WTC11 (cell line): ENCODE measurements at regions not wholly inside any gene's neighbourhood (a gene's known extent, or its start where the extent isn't known, plus 50 kb on each side); places are given as distances from the start of the nearest gene placed in this dataset.

ENCODE experiments used
- ATAC-seq: fragments of 200-7000 bp; cut with Tn5 transposase; 2 replicates; pipeline ENCODE4 v1.10.0; 2021; ENCODE audit warnings: mild to moderate bottlenecking, moderate library complexity
- CTCF ChIA-PET: fragments of 300-600 bp; sonication (Branson Sonifier 250); formaldehyde crosslinking; loops from one replicate; lab custom pipeline; 2021; ENCODE audit warnings: antibody characterized with exemption; lab: Charles Lee
- POLR2A ChIA-PET: fragments of 350-600 bp; sonication (Branson Sonifier 250); formaldehyde crosslinking; loops from one replicate; lab custom pipeline; 2021; ENCODE audit warnings: antibody characterized with exemption; lab: Charles Lee
- DNase-seq: peaks from one replicate; pipeline ENCODE4 v3.0.0; 2021; ENCODE audit warnings: low spot score
- H3K27ac Mint-ChIP-seq: 2 replicates; pipeline ENCODE4 v1.8.0; 2021; ENCODE audit warnings: mixed read lengths
- H3K27me3 Mint-ChIP-seq: 2 replicates; pipeline ENCODE4 v1.8.0; 2021; ENCODE audit warnings: low read depth, mild to moderate bottlenecking, moderate library complexity, mixed read lengths
- H3K36me3 Mint-ChIP-seq: 2 replicates; pipeline ENCODE4 v1.8.0; 2021; ENCODE audit warnings: mixed read lengths
- H3K4me1 Mint-ChIP-seq: 2 replicates; pipeline ENCODE4 v1.8.0; 2022; ENCODE audit warnings: mixed read lengths
- H3K4me3 Mint-ChIP-seq: 2 replicates; pipeline ENCODE4 v1.8.0; 2021; ENCODE audit warnings: mild to moderate bottlenecking, moderate library complexity, mixed read lengths
- H3K9me3 Mint-ChIP-seq: 2 replicates; pipeline ENCODE4 v1.8.0; 2021; ENCODE audit warnings: mixed read lengths
- ELF4 ChIP-seq: sonication (generic); formaldehyde crosslinking; IDR thresholded peaks from 2 replicates; pipeline ENCODE4 v1.8.1; 2022; ENCODE audit warnings: low read depth, mild to moderate bottlenecking, moderate library complexity, missing genetic modification reagents
- EMX1 ChIP-seq: fragments of 250-450 bp; sonication (Bioruptor Pico); IDR thresholded peaks from 2 replicates; pipeline ENCODE4 v1.8.0; 2021; ENCODE audit warnings: mild to moderate bottlenecking
- ESRRA ChIP-seq: sonication (generic); formaldehyde crosslinking; IDR thresholded peaks from 2 replicates; pipeline ENCODE4 v1.8.1; 2022; ENCODE audit warnings: mild to moderate bottlenecking, missing genetic modification reagents, borderline replicate concordance
- FOXJ3 ChIP-seq: sonication (generic); formaldehyde crosslinking; IDR thresholded peaks from 2 replicates; pipeline ENCODE4 v1.9.0; 2021; ENCODE audit warnings: missing genetic modification reagents, mild to moderate bottlenecking, borderline replicate concordance
- KAT7 ChIP-seq: sonication (generic); formaldehyde crosslinking; IDR thresholded peaks from 2 replicates; pipeline ENCODE4 v1.8.1; 2023; ENCODE audit warnings: missing genetic modification reagents, mild to moderate bottlenecking, borderline replicate concordance
- MXD4 ChIP-seq: fragments of 250-450 bp; sonication (Bioruptor Pico); IDR thresholded peaks from 2 replicates; pipeline ENCODE4 v1.8.0; 2021; ENCODE audit warnings: mild to moderate bottlenecking, moderate library complexity, borderline replicate concordance
- MYBL2 ChIP-seq: sonication (generic); formaldehyde crosslinking; IDR thresholded peaks from 2 replicates; pipeline ENCODE4 v1.8.1; 2023; ENCODE audit warnings: mild to moderate bottlenecking, moderate library complexity, missing genetic modification reagents
- NR2C2 ChIP-seq: sonication (generic); formaldehyde crosslinking; IDR thresholded peaks from 2 replicates; pipeline ENCODE4 v1.8.0; 2022; ENCODE audit warnings: mild to moderate bottlenecking, missing genetic modification reagents
- OVOL2 ChIP-seq: fragments of 250-450 bp; sonication (Bioruptor Pico); IDR thresholded peaks from 2 replicates; pipeline ENCODE4 v1.9.0; 2021; ENCODE audit warnings: mild to moderate bottlenecking, borderline replicate concordance
- RORB ChIP-seq: fragments of 250-450 bp; sonication (Bioruptor Pico); IDR thresholded peaks from 2 replicates; pipeline ENCODE4 v1.9.0; 2021; ENCODE audit warnings: mild to moderate bottlenecking
- SMAD3 ChIP-seq: sonication (generic); formaldehyde crosslinking; IDR thresholded peaks from 2 replicates; pipeline ENCODE4 v1.8.0; 2022; ENCODE audit warnings: missing genetic modification reagents, mild to moderate bottlenecking, borderline replicate concordance
- ZNF263 ChIP-seq: sonication (generic); formaldehyde crosslinking; IDR thresholded peaks from 2 replicates; pipeline ENCODE4 v1.8.1; 2022; ENCODE audit warnings: low read depth, mild to moderate bottlenecking, moderate library complexity, missing genetic modification reagents
- ZNF423 ChIP-seq: fragments of 250-450 bp; sonication (Bioruptor Pico); IDR thresholded peaks from 2 replicates; pipeline ENCODE4 v2.1.2; 2022; ENCODE audit warnings: mild to moderate bottlenecking, moderate library complexity
- TF ChIP-seq, protein P1 (sequence below): sonication (generic); formaldehyde crosslinking; IDR thresholded peaks from 2 replicates; pipeline ENCODE4 v1.8.1; 2023; ENCODE audit warnings: mild to moderate bottlenecking, missing genetic modification reagents
- TF ChIP-seq, protein P2 (sequence below): fragments of 250-450 bp; sonication (Bioruptor Pico); IDR thresholded peaks from 2 replicates; pipeline ENCODE4 v1.8.0; 2021; ENCODE audit warnings: mild to moderate bottlenecking
- TF ChIP-seq, protein P3 (sequence below): fragments of 250-450 bp; sonication (Bioruptor Pico); IDR thresholded peaks from 2 replicates; pipeline ENCODE4 v1.9.0; 2021; ENCODE audit warnings: mild to moderate bottlenecking
- TF ChIP-seq, protein P4 (sequence below): sonication (generic); formaldehyde crosslinking; IDR thresholded peaks from 2 replicates; pipeline ENCODE4 v1.8.0; 2023; ENCODE audit warnings: missing genetic modification reagents
- TF ChIP-seq, protein P5 (sequence below): sonication (generic); formaldehyde crosslinking; IDR thresholded peaks from 2 replicates; pipeline ENCODE4 v1.8.1; 2022; ENCODE audit warnings: mild to moderate bottlenecking, missing genetic modification reagents, moderate library complexity, borderline replicate concordance
- TF ChIP-seq, protein P6 (sequence below): sonication (generic); formaldehyde crosslinking; IDR thresholded peaks from 2 replicates; pipeline ENCODE4 v1.8.0; 2022; ENCODE audit warnings: mild to moderate bottlenecking, missing genetic modification reagents
- TF ChIP-seq, protein P7 (sequence below): sonication (generic); formaldehyde crosslinking; IDR thresholded peaks from 2 replicates; pipeline ENCODE4 v1.8.1; 2023; ENCODE audit warnings: mild to moderate bottlenecking, missing genetic modification reagents, moderate library complexity

DNA sequence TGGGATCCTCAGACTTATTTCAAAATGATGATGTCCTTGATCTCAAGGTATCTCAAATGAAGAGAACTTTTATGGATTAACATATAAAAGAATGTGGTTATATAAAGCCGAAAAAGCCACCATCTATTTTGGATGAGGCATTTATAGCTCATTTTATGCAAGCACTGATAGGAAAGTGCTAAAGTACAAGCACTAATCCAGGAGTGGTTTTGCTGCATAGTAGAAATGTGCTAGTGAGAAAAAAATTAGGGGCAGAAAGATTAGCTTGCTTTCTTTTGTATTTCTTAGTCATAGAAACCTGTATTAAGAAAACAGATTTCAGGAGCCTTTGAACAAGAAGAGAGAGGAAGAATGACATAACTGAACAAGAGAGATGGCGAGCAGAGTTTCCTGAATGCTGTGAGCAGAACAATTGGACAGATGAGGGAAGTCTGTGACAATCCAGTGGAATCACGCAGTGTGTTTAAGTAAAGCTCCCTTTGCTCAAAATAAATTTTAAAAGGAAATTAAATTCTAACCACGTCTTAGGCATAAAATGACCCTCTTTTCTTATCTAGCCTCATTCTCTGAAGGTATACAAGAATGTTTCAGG is 238.2 kb upstream of the NOVA1 start:
- Mint-ChIP-seq H3K36me3 (no peaks in the 10 kb centered on the region), H3K9me3 (no peaks in the 10 kb centered on the region)

DNA sequence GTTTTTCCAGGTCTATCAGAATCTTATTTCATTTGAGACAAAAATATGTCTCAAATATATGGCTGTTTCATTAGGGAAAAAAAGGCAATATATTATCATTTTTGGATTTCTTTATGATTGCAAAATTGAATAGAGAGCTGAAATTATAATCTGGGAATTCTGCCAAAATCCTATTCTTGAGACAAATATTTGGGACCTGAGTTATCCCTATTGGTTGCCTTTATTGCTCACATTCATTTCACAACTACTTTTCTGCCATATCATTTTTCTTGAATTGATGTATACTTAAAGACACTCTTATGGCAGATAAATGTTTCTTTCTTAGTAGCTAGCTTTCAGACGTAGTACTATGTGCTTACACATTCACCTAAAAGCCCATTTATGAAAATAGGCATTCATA is 241.6 kb upstream of the NOVA1 start:
- CTCF ChIA-PET: no interaction called here
- no peak overlapping the region for H3K27ac Mint-ChIP-seq
- no peaks in the 10 kb centered on the region for H3K9me3 Mint-ChIP-seq
- no peak for ATAC-seq
- H3K36me3 Mint-ChIP-seq: no peaks in the 10 kb centered on the region
- H3K4me1 Mint-ChIP-seq: peaks cover 14% of the 10 kb centered on the region
- DNase-seq: no peak
- H3K4me3 Mint-ChIP-seq: no peak overlapping the region
- no peaks in the 10 kb centered on the region for H3K27me3 Mint-ChIP-seq
- POLR2A ChIA-PET: interaction anchor here (0.5 kb wide), 1 partner anchor 26 kb away, joined by 4 read pairs; no protein-coding TSS in a partner anchor
- TF ChIP-seq ZNF423 (CRISPR knock-in tag) (no peak), ESRRA (no peak), NR2C2 (CRISPR knock-in tag) (no peak), OVOL2 (no peak), EMX1 (no peak)
- TF ChIP-seq, protein P1, sequence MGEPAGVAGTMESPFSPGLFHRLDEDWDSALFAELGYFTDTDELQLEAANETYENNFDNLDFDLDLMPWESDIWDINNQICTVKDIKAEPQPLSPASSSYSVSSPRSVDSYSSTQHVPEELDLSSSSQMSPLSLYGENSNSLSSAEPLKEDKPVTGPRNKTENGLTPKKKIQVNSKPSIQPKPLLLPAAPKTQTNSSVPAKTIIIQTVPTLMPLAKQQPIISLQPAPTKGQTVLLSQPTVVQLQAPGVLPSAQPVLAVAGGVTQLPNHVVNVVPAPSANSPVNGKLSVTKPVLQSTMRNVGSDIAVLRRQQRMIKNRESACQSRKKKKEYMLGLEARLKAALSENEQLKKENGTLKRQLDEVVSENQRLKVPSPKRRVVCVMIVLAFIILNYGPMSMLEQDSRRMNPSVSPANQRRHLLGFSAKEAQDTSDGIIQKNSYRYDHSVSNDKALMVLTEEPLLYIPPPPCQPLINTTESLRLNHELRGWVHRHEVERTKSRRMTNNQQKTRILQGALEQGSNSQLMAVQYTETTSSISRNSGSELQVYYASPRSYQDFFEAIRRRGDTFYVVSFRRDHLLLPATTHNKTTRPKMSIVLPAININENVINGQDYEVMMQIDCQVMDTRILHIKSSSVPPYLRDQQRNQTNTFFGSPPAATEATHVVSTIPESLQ: no peak
- TF ChIP-seq, protein P2, sequence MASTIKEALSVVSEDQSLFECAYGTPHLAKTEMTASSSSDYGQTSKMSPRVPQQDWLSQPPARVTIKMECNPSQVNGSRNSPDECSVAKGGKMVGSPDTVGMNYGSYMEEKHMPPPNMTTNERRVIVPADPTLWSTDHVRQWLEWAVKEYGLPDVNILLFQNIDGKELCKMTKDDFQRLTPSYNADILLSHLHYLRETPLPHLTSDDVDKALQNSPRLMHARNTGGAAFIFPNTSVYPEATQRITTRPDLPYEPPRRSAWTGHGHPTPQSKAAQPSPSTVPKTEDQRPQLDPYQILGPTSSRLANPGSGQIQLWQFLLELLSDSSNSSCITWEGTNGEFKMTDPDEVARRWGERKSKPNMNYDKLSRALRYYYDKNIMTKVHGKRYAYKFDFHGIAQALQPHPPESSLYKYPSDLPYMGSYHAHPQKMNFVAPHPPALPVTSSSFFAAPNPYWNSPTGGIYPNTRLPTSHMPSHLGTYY (CRISPR knock-in tag): no peak

More for the DNA sequence above, 238.2 kb upstream of the NOVA1 start:
- TF ChIP-seq SMAD3 (CRISPR knock-in tag) (no peak), MYBL2 (no peak), ZNF263 (CRISPR knock-in tag) (no peak), KAT7 (CRISPR knock-in tag) (no peak), FOXJ3 (CRISPR knock-in tag) (no peak), ELF4 (CRISPR knock-in tag) (no peak), MXD4 (no peak), RORB (CRISPR knock-in tag) (no peak)
- TF ChIP-seq, protein P3, sequence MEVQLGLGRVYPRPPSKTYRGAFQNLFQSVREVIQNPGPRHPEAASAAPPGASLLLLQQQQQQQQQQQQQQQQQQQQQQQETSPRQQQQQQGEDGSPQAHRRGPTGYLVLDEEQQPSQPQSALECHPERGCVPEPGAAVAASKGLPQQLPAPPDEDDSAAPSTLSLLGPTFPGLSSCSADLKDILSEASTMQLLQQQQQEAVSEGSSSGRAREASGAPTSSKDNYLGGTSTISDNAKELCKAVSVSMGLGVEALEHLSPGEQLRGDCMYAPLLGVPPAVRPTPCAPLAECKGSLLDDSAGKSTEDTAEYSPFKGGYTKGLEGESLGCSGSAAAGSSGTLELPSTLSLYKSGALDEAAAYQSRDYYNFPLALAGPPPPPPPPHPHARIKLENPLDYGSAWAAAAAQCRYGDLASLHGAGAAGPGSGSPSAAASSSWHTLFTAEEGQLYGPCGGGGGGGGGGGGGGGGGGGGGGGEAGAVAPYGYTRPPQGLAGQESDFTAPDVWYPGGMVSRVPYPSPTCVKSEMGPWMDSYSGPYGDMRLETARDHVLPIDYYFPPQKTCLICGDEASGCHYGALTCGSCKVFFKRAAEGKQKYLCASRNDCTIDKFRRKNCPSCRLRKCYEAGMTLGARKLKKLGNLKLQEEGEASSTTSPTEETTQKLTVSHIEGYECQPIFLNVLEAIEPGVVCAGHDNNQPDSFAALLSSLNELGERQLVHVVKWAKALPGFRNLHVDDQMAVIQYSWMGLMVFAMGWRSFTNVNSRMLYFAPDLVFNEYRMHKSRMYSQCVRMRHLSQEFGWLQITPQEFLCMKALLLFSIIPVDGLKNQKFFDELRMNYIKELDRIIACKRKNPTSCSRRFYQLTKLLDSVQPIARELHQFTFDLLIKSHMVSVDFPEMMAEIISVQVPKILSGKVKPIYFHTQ: no peak
- TF ChIP-seq, protein P4, sequence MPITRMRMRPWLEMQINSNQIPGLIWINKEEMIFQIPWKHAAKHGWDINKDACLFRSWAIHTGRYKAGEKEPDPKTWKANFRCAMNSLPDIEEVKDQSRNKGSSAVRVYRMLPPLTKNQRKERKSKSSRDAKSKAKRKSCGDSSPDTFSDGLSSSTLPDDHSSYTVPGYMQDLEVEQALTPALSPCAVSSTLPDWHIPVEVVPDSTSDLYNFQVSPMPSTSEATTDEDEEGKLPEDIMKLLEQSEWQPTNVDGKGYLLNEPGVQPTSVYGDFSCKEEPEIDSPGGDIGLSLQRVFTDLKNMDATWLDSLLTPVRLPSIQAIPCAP: no peak
- TF ChIP-seq, protein P5, sequence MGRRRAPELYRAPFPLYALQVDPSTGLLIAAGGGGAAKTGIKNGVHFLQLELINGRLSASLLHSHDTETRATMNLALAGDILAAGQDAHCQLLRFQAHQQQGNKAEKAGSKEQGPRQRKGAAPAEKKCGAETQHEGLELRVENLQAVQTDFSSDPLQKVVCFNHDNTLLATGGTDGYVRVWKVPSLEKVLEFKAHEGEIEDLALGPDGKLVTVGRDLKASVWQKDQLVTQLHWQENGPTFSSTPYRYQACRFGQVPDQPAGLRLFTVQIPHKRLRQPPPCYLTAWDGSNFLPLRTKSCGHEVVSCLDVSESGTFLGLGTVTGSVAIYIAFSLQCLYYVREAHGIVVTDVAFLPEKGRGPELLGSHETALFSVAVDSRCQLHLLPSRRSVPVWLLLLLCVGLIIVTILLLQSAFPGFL (CRISPR knock-in tag): no peak
- TF ChIP-seq, protein P6, sequence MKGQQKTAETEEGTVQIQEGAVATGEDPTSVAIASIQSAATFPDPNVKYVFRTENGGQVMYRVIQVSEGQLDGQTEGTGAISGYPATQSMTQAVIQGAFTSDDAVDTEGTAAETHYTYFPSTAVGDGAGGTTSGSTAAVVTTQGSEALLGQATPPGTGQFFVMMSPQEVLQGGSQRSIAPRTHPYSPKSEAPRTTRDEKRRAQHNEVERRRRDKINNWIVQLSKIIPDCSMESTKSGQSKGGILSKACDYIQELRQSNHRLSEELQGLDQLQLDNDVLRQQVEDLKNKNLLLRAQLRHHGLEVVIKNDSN (CRISPR knock-in tag): no peak
- TF ChIP-seq, protein P7, sequence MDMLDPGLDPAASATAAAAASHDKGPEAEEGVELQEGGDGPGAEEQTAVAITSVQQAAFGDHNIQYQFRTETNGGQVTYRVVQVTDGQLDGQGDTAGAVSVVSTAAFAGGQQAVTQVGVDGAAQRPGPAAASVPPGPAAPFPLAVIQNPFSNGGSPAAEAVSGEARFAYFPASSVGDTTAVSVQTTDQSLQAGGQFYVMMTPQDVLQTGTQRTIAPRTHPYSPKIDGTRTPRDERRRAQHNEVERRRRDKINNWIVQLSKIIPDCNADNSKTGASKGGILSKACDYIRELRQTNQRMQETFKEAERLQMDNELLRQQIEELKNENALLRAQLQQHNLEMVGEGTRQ: no peak
- TF ChIP-seq, protein P1: no peak
- H3K27ac Mint-ChIP-seq: no peak overlapping the region
- no peak overlapping the region for H3K4me3 Mint-ChIP-seq
- no peak for ATAC-seq
- CTCF ChIA-PET: no interaction called here
- H3K27me3 Mint-ChIP-seq: no peaks in the 10 kb centered on the region
- DNase-seq: no peak
- peaks cover 6% of the 10 kb centered on the region for H3K4me1 Mint-ChIP-seq
- POLR2A ChIA-PET: no interaction called here
